Activated CD4-positive, alpha-beta T cell treated with anti-CD3 and anti-CD28 coated beads, Interleukin-2, amount 50 U/mL, for 1 hour (primary cell): ENCODE measurements at regions not wholly inside any gene's neighbourhood (a gene's known extent, or its start where the extent isn't known, plus 50 kb on each side); places are given as distances from the start of the nearest gene placed in this dataset.

Experiments
- DNase-seq: peaks from one replicate; pipeline ENCODE4 v3.0.0-alpha.2; 2020

DNA sequence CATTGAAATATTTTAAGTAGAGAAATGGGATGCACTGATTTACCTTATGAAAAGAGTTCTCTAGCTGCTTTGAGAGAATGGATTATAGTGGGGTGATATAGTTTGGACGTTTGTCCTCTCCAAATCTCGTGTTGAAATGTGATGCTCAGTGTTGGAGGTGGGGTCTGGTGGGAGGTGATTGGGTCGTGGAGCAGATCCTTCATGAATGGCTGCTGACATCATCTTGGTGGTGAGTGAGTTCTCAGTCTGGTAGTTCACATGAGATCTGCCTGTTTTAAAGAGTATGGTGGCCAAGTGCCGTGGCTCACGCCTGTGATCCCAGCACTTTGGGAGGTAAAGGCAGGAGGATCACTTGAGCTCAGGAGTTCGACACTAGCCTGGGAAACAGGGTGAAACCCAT is 58.7 kb upstream of the SH3RF3 start:
- DNase-seq: no peak

DNA sequence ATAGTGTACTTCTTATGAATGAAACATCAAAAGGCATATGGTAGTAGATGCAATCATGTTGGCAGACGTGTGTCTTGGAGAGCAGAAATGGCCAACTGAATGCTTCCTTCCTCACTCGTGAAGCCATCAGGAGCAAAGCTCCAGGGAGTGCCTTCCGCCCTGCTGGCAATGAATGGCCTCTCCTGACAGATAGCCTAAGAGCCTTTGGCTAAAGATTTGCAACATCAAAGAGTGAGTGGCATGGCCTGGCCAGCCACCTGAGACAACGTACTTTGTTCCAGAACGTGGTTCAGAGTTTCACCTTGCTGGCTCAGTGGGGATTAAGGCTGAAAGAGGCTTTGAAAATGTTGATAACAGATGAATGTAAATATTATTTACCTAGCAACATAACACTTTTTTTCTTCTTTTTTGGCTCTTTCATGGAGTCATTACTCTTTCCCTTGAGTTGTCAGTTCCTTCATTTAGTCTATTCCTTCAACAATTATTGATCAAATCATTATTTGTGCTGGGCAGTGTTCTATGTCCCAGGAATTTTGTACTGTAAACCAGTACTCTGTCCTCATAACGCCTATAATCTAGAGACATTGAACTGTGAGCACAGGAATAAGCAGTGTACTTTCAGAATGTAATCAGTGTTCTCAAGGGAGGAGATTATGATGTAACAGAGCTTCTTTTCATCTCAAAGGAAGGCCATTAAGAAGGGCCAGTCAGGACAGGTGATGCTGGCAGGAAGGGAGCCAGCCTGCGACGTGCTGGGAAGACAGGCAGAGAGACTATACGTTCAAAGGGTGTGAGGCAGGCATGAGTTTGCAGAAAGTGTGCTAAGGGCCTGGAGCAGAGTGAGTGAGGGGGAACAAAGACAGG is 59.4 kb upstream of the SH3RF3 start:
- DNase-seq: no peak

DNA sequence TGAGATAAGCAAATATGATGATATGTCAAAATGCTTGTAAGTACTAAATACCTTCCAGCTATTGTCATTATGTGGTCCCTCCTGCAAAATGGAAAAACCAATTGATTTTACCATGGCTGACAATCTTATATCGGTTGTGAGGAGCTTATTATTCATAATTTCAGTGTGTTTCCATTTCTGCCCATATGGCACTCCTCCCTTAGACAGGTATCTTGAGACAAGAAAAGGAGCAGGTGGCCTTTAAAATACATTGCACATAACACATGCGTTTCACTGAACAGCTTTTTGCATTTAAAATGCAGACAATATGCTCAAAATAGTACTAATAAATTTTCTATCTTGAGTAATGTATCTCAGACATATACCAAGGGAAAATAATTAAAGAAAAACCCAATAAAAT is 60.2 kb upstream of the SH3RF3 start:
- no peak for DNase-seq

DNA sequence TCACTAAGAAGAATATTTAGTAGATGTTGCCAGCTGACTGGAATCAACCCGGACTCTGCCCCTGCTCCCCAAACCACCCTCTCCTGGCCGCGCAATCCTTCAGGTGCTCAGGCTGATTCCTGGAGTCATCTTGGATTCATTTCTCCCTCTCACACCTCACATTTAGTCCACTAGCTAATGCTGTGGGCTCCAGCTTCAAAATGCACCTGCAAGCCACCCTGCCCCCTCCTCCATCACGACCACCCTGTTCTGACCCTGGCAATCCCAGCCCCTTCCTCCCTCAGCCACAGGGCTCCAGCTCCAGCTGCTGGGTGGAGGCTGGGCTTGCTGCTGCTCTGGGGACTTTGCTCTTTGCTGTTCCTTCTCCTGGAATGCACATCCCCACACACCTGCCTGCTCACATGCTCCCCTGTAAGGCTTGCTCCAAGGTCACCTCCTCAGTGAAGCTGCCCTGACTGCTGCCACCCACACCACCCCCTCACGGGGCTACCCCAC is 61.3 kb upstream of the SH3RF3 start:
- DNase-seq: no peak

DNA sequence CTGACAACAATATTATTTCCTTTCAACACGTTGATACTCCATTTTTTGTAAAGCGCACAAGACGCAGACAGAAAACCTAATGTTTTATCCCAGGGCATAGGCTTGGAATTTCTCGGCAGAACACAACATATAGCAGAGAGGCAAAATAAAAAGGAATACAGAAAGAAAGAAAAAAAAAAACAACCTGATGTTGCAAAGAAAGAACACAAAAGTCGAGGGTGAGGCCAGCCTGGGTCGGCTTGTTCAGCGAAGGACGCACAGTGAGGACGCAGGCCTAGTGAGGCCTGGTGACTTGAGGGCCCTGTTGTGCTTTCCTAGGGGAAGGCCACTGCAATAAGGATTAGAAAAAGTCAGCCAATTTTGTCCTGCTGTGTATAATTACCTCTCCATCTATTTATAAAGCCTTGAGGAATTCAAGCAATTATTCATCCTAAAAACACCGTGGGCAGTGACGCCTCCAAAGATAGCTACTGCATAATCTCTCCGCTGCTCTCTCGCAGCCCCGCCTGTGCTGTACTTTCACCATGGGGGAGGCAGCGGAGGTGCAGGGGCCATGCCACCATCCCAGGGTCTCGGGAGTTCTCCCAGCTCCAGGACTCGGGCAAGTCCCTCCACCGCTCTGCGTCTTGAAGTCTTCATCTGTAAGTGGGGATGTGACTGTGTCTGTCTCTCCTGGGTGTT is 61.9 kb upstream of the SH3RF3 start:
- DNase-seq: no peak

DNA sequence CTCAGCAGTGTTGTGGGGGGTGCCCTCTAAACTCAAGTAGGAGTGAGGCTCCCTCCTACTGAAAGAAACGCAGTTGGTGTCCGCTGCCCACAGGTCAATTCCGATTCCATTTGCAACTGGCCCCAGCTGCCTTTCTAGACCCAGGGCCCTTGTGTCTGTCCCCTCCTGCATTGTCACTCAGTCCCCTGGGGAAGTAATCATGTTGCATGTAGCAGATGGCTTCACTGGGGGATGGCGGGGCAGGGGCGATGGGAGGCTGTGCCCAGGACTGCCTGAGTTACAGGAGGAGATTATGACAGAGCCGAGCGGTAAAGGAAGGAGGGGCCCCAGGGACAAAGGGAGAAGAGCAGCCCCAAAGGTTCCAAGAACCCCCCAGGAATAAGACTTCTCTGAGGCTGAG is 62.5 kb upstream of the SH3RF3 start:
- no peak for DNase-seq

DNA sequence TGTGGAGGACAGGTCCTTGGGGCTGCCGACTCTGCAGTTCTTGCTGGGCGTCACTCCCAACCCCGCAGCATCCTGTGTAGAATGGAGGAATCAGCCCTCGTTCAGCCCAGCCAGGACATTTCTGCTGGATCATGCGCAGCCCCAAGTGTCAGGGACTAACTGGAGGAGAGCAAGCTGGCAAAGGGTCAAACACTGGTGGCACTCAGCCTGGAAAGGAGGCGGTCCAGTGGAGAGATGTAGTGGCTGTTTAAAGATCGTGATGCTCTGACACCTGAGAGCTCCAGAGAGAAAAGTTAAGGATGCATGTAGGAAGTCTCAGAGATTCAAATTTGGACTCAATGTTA is 63.6 kb upstream of the SH3RF3 start:
- DNase-seq: no peak

DNA sequence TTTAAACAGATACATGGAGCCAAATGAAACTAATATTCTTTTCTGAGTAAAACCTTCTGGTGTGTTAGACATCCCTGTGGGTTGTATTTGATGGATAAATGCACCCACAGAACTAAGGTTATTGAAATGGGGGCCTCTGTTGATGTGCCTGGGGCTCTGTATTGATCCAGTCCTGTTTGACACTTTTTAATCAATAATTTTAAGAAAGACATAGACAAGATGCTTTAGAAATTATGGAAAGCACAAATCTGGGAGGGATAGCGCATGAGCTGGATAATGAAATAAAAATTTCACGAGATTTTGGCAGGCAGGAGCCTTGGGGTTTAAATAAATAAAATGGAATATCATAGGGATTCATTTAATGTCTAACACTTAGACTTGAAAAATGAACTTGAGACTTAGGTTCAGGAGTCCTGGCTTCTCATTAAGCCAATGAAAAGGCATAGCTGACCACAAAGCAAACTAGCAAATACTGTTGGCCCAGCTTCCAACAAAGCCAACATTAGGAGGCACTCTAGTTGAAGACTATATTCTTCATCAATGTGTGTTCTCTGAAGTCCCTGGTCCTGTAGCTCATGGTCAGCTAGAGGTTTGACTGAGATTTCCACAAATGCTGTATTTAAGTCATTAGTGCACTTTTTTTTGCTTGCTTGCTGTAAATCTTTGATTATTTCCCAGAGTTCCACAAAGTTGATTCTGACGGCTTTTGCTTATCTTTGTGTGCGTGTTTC is 64.2 kb upstream of the SH3RF3 start:
- DNase-seq: no peak

DNA sequence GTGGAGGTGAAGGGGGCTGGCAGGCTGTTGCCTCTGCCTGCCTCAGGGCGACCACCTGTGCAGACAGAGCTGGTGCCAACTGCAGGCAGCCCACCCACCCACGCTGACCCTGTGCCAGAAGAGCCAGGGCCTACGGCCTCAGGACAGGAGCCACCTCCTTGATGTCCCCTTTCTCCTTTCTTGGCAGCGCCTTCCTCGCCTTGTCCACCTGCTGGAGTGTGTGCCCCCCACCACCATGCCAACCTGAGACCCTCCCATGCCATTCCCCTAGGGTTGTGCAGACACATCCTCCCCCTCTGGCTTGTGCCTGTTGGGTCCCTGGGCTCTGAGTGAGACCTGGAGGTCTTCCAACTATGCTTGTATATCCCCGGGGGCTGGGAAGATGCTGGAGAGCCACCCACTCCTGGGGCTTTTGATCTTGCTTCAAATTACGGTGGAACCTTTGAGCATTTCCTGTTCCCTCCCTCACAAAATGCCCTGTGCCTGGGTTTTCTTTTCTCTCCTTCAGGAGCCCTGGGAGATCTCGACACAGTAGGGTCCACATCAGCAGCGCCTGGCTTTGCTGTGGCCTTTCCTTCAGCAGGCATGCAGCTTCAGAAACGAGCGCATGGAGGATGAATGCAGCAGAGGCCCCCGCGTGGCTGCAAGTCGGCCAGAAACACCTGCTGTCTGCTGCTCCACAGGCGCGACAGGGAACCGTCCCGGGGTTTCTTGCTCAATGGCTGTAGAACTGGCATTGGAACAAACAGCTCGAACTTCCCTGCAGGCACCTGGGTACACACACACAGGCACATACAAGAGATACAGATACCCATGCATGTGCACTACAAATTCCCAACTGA is 65.9 kb upstream of the SH3RF3 start:
- peak; percentile 11 for DNase-seq

DNA sequence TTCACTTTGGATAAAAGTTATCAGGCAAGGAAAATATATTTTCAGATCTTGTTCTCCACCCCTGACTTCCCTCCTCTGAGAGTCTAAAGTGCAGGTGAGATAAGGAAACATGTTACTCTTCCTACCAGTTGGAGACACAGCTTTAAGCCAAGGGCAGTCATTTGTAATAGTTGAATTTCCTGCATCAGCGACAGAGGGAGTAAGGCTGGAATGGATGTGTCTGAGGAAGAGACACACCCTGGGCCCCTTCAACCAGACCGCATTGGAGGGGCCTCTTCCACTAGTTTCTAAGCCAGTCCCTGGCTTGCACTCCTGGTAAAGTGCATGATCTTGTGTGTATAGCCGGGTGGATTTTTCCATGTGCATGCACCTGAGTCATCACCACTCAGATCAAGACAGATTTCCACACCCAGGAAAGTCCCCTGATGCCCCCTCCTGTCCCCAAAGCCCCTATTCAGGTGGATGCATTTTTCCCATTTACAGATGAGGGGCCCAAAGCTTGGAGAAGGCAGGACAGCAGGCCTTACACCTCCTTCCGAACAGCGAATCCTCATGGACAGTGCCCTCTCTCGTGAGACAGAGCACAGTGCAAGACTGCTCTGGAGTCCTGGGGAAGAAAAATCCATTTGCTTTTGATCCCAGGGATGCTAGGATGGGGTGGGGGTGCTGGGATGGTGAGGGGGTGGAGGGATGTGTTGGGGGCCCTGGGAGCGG is 66.7 kb upstream of the SH3RF3 start:
- no peak for DNase-seq

DNA sequence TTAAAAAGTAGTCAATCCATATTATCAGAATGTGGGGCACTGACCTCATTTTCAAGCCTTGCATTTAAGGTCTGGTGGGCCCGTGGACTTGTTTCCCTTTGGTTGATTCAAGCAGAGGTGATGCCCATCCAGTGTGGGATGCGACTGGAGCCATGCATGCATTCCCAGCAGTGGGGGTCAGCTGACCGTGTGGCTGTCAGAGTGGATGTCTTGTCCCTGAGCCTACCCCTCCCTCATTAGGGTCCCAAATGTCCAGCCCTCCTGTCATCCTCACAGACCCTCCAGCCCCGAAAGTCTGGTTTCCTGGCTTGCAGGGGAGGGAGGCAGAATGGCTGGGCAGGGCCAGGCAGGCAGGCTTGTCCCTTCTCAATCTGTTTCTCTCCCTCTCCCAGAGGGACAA is 67.3 kb upstream of the SH3RF3 start:
- no peak for DNase-seq

DNA sequence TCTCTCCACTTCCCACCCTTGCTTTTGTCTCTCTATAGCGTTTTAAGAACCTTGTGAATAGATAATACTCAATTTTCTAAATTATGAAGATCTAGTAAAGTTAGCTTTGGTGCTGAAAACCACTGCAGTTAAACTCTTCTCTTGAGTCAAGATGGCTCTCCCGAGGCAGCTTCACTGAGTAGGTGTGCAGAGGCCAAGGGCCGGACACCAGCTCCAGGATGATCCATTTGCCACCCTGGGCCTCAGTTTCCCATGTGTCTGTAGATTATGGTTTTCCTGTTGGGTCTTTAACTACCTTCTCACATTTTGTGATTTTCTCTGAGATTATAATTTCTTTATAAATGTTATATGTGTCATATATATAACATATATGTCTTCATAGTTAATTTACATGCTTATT is 68.5 kb upstream of the SH3RF3 start:
- DNase-seq: no peak

DNA sequence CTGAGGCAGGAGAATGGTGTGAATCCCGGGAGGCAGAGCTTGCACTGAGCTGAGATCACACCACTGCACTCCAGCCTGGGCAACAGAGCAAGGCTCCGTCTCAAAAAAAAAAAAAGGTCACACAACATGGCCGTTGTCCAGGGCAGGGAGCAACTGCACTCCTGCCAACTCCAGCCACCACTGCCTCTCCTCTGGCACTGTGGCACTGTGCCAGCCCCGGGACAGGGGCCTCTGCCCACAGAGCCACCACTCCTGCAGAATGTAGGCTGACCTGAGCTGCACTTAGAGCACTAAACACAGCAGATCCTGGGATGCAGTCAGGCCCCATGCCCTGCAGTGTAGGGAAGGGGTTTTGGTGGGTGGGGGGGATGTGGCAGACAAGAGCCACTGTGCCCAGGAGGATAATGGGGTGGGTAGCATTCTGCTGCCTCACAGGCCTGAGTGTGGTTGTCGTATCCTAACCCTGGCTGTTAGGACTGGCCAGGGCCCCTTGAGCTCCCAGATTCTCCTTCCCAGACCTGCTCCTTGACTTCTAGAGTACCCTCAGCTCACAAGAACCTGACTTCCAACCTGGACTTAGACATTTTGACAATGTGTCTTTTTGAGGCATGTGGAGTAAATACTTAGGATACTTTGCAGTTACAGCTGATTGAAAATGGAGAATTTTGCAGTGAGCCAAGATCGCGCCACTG is 69.4 kb upstream of the SH3RF3 start:
- no peak for DNase-seq

DNA sequence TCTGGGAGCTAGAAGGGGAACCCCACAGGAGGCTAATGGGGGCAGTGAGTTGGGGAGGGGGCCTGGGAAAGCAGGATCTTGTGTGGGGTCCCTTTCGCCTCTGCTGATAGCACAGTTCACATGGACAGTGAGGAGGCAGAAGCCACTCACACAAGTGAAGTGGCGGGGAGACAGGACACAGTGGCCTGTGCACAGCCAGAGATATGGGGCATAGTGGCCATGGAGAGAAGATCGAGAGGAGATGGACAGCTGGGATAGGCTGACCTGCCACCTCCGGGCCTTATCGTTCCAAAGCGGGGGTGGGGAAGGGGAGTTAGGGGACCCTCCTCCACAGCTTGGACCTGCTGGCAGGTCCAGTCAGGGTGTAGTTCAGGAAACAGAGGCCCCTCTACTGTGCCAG is 69.8 kb upstream of the EDAR start:
- no peak for DNase-seq

DNA sequence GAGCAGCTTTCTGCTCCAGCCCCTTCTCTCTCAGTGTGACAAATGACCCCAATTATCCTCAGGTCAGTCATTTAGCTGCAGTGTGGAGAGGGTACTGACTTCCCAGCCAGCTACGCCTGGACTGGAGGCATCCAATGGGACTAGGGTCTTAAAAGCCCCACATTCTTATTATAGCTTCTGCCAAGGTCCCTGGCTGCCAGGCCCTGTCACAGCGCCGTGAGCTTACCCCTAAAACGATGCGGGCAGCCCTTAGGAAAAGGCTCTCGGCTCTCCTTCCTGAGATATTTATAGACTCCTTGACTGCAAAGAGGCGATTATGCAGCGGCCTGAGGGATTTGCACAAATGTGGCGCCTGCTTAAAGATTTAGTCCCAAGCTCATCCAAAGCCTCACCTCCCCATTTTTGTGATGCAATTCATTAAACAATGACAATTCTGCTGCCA is 69.2 kb upstream of the EDAR start:
- no peak for DNase-seq

DNA sequence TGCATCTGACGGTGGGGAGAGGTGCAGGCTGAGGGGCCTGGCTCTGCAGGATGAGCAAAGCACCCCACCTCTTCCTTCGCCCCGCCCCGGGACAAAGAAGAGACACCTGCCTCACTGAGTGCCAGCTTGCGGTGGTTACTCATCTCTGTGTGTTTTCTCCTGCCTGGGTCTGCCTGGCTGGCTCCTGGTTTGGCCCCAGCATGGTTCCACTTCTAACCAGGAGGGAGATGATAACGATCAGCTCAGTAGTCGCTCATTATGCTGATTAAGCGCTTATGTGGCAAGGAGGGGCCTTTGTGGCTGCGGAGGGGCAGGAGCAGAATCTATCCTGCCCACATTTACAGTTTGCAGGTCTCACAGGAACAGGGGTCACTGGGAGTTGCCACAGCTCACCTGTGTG is 68.7 kb upstream of the EDAR start:
- no peak for DNase-seq

DNA sequence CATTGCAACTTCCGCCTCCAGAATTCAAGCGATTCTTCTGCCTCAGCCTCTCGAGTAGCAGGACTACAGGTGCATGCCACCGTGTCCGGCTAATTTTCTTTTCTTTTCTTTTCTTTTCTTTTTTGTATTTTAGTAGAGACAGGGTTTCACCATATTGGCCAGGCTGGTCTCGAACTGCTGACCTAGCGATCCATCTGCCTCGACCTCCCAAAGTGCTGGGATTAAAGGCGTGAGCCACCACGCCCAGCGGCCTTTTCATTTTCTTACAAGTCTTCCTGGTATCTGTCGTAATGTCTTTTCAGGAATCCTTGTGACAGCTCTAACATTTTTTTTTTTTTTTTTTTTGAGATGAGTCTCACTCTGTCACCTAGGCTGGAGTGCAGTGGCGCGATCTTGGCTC is 66.4 kb upstream of the EDAR start:
- DNase-seq: no peak

DNA sequence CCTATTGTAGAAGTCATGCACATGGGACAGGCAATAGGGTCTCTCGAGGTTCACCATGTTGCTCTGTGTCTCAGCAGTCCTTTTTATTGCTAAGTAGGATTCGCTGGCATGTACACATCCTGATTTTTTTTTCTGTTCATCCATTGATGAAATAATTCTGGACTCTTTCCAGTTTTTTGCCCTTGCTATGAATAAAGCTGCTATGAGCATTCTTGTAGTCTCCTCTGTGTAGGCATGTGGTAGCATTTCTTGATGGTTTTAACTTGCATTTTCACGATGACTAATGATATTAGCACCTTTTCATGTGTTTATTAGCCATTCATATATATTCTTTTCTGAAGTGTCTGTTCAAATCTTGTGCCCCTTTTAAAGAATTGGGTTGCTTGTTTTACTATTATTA is 65.8 kb upstream of the EDAR start:
- no peak for DNase-seq

DNA sequence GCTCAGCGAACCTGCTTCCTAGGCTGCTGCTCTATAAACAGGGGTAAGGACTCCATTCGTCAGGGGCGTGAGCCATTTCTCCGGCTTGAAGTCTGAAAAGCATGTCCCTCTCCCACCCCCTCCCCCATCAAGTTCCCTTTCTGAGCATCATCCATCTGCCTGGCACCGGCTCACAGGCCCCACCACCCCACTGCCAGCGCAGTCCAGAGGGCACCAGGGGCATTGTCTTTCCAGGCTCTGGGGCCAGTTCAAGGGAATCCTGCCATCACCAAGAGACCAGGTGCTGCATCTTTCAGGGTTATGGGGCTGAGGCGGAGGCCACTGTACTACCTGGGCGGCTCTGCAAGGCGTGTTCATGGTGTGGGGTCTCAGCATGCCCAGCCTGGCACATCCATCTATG is 64.7 kb upstream of the EDAR start:
- DNase-seq: no peak

DNA sequence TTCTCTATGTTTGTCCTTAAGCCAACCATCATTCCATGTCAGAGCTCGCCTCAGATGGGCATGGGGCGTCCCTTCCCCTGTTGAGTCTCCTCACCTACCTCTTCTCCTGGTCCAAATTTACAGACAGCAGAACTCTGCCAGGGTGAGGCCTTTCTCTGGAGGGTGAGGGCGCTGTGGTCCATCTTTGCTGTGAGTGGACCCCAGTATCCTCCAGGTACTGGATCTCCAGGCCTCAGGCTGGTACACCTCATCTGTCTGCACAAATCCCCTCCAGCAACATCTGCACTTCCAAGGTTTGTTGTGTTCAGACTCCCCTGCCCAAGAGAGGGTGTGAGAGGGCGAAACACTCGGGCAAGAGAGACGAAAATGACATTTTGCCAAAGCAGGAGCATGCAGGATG is 63.9 kb upstream of the EDAR start:
- DNase-seq: no peak

DNA sequence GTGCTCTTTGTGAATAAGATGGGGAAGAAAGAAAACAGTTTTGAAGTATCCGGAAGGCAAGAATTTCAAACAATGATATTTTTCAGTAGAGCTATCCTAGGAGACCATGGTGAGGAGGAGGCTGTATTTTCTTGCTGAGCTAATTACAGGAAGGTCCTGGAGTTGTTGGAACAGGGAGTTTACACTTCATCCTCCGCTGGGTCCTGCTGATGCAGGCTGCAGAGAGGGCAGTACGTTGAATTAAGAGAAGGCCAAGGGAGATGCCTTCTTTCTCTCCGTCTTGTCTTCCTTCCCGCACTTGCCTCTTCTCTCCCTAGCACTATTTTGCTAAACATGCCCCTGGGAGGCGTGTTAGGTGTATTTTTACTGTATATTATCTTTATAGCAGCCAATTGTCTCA is 60.0 kb upstream of the EDAR start:
- no peak for DNase-seq

DNA sequence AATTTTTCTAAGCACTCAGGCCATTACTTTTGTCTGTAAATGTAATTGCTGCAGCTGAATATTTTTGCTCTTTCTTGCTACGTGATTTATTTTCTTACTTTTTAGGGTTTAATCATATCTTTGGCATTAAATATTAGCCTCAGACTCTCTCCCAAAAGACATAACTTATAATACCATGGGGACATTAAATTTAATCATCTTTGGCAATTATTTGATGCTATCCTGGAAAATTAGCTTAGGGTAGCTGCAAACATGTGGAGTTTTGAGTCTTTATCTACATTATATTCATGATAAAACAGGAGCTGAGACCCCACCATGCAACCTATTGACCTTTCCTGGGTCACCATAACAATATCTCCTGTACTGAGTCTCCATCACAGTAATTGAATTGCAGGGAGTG is 59.1 kb upstream of the EDAR start:
- DNase-seq: no peak
